PC-9 (cell line): ENCODE measurements at regions not wholly inside any gene's neighbourhood (a gene's known extent, or its start where the extent isn't known, plus 50 kb on each side); places are given as distances from the start of the nearest gene placed in this dataset.

Experiments used
- BruUV-seq: library from RNA; stranded (reverse); fragments of 400-500 nt; replicated peaks from 2 replicates; lab custom pipeline; 2021; lab: Mats Ljungman, UMichigan
- CTCF ChIA-PET: fragments of 300-600 bp; sonication (Branson Sonifier 250); formaldehyde crosslinking; loops from one replicate; lab custom pipeline; 2022; ENCODE audit warnings: antibody characterized with exemption; lab: Charles Lee
- POLR2A ChIA-PET: fragments of 300-600 bp; sonication (Branson Sonifier 250); formaldehyde crosslinking; loops from one replicate; lab custom pipeline; 2022; ENCODE audit warnings: antibody characterized with exemption; ENCODE audit not compliant: unreplicated experiment; lab: Charles Lee
- DNase-seq, 2 experiments: peaks; one replicate each; pipeline versions ENCODE4 v3.0.0 to v3.0.0-alpha.2; 2015 to 2022; ENCODE audit warnings: mixed read lengths in 1 of 2
- H2AFZ ChIP-seq: fragments of 200-600 bp; sonication (generic); 2 replicates; pipeline ENCODE4 v1.8.1; 2017; ENCODE audit warnings: antibody characterized with exemption
- H3F3A ChIP-seq: fragments of 200-600 bp; sonication (generic); 2 replicates; pipeline ENCODE4 v1.8.1; 2017; ENCODE audit warnings: antibody characterized with exemption, mild to moderate bottlenecking, low read depth; ENCODE audit not compliant: insufficient read depth
- H3K27ac ChIP-seq: fragments of 200-600 bp; sonication (generic); 2 replicates; pipeline ENCODE4 v1.6.1; 2016; ENCODE audit warnings: mixed run types
- H3K27me3 ChIP-seq: fragments of 200-600 bp; sonication (generic); 2 replicates; pipeline ENCODE4 v1.6.1; 2016; ENCODE audit warnings: low read depth, mixed run types; ENCODE audit not compliant: insufficient read depth
- H3K36me3 ChIP-seq: fragments of 200-600 bp; sonication (generic); 2 replicates; pipeline ENCODE4 v1.6.1; 2016; ENCODE audit warnings: low read depth, mixed run types
- H3K4me1 ChIP-seq: fragments of 200-600 bp; sonication (generic); replicated peaks from 2 replicates; pipeline ENCODE4 v1.6.1; 2016; ENCODE audit warnings: mixed run types; ENCODE audit not compliant: insufficient read depth
- H3K4me2 ChIP-seq: fragments of 200-600 bp; sonication (generic); 2 replicates; pipeline ENCODE4 v1.6.1; 2017; ENCODE audit warnings: mixed run types
- H3K4me3 ChIP-seq: fragments of 200-600 bp; sonication (generic); 2 replicates; pipeline ENCODE4 v1.6.1; 2016; ENCODE audit warnings: mixed run types
- H3K79me2 ChIP-seq: fragments of 200-600 bp; sonication (generic); 2 replicates; pipeline ENCODE4 v1.6.1; 2017; ENCODE audit warnings: low read depth, mixed run types
- H3K9me2 ChIP-seq: fragments of 200-600 bp; sonication (generic); 2 replicates; pipeline ENCODE4 v1.8.1; 2017; ENCODE audit warnings: mild to moderate bottlenecking; ENCODE audit not compliant: insufficient read depth
- H3K9me3 ChIP-seq: fragments of 200-600 bp; sonication (generic); 2 replicates; pipeline ENCODE4 v1.8.1; 2016; ENCODE audit warnings: low read depth; ENCODE audit not compliant: insufficient read depth
- H4K20me1 ChIP-seq: fragments of 200-600 bp; sonication (generic); 2 replicates; pipeline ENCODE4 v1.8.1; 2017; ENCODE audit not compliant: insufficient read depth
- EZH2 ChIP-seq: fragments of 200-600 bp; sonication (generic); IDR thresholded peaks from 2 replicates; pipeline ENCODE4 v1.8.0; 2017; ENCODE audit warnings: antibody characterized with exemption, low read depth
- intact Hi-C: fragments of 100-400 bp; cut with micrococcal nuclease; formaldehyde crosslinking; loops from one replicate; pipeline ENCODE4 v1.10.0; 2022; ENCODE audit not compliant: unreplicated experiment
- TF ChIP-seq, protein P1 (sequence below): fragments of 200-600 bp; sonication (generic); conservative IDR thresholded peaks from 2 replicates; pipeline ENCODE4 v1.6.1; 2017; ENCODE audit warnings: mixed run types, antibody characterized with exemption, mild to moderate bottlenecking, moderate library complexity

DNA sequence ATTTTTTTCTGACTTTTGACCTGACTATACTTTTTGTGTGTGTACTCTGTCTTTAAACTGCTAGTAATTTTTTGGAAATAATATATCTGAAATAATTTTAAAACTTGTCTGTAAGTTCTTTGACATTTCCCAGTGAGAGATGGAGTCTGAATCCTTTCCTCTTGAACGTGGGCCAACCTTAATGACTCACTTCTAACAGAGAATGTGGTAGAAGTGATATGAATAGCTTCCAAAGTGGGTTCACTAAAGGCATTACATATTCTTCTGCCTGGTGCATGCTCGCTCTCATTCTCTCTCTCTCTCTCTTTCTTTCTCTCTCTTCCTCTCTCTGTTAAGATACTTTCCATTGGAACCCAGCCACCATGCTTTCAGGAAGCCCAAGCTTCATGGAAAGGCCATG lies 108.7 kb upstream of the FERMT1 start:
- POLR2A ChIA-PET, result no interaction called here

DNA sequence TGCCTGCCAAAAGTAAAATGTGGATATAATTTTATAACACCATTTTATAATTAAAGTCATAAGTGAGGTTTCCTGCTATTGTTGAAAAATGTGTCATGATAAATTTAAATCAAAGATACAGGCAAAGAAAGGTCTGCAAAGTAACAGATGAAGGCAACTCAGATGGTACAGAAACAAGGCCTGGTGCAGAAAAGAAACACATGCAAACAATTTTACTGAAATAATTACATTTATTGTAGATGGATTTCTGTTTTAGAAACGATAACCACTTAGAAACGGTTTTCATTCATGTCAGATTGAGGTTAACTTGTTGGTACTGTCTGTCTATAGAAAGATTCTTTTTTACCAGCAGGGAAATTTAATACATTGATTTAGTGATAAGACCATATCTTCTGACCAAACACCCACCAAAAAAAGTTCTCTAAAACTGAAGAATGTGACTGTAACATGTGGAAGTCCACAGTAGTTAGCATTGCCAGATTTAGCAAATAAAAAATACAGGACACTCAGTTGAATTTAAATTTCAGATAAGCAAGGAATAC lies 105.5 kb upstream of the FERMT1 start:
- H2AFZ ChIP-seq, result no peak overlapping the region
- intact Hi-C loops, result no loop called here
- H3K9me3 ChIP-seq, result no peaks in the 10 kb centered on the region
- H4K20me1 ChIP-seq, result no peaks in the 10 kb centered on the region
- TF ChIP-seq EZH2, result no peak
- TF ChIP-seq, protein P1, sequence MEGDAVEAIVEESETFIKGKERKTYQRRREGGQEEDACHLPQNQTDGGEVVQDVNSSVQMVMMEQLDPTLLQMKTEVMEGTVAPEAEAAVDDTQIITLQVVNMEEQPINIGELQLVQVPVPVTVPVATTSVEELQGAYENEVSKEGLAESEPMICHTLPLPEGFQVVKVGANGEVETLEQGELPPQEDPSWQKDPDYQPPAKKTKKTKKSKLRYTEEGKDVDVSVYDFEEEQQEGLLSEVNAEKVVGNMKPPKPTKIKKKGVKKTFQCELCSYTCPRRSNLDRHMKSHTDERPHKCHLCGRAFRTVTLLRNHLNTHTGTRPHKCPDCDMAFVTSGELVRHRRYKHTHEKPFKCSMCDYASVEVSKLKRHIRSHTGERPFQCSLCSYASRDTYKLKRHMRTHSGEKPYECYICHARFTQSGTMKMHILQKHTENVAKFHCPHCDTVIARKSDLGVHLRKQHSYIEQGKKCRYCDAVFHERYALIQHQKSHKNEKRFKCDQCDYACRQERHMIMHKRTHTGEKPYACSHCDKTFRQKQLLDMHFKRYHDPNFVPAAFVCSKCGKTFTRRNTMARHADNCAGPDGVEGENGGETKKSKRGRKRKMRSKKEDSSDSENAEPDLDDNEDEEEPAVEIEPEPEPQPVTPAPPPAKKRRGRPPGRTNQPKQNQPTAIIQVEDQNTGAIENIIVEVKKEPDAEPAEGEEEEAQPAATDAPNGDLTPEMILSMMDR, result no peak
- H3K79me2 ChIP-seq, result no peaks in the 10 kb centered on the region
- H3K27me3 ChIP-seq, result peaks cover 18% of the 10 kb centered on the region
- no peak overlapping the region for H3K27ac ChIP-seq
- H3K4me2 ChIP-seq, result no peak overlapping the region
- H3K36me3 ChIP-seq, result no peaks in the 10 kb centered on the region
- ChIA-PET CTCF (no interaction called here), POLR2A (no interaction called here)
- no peak overlapping the region for H3K4me3 ChIP-seq
- no peaks in the 10 kb centered on the region for H3F3A ChIP-seq
- DNase-seq, result no peak
- no peaks in the 10 kb centered on the region for H3K4me1 ChIP-seq
- H3K9me2 ChIP-seq, result no peaks in the 10 kb centered on the region
- no TSS peak for BruUV-seq

More for the DNA sequence above, 108.7 kb upstream of the FERMT1 start:
- H4K20me1 ChIP-seq, result no peaks in the 10 kb centered on the region
- no peak for TF ChIP-seq EZH2
- TF ChIP-seq, protein P1, result no peak
- DNase-seq, result no peak
- CTCF ChIA-PET, result no interaction called here
- no peak overlapping the region for H3K4me2 ChIP-seq
- peaks cover 15% of the 10 kb centered on the region for H3K27me3 ChIP-seq
- no peaks in the 10 kb centered on the region for H3K9me3 ChIP-seq
- H3K4me3 ChIP-seq, result no peak overlapping the region
- no peak overlapping the region for H3K27ac ChIP-seq
- no TSS peak for BruUV-seq
- no peaks in the 10 kb centered on the region for H3K9me2 ChIP-seq
- no peak overlapping the region for H2AFZ ChIP-seq
- no peaks in the 10 kb centered on the region for H3F3A ChIP-seq
- no peaks in the 10 kb centered on the region for H3K4me1 ChIP-seq
- H3K79me2 ChIP-seq, result no peaks in the 10 kb centered on the region
- H3K36me3 ChIP-seq, result no peaks in the 10 kb centered on the region
- intact Hi-C loops, result no loop called here

DNA sequence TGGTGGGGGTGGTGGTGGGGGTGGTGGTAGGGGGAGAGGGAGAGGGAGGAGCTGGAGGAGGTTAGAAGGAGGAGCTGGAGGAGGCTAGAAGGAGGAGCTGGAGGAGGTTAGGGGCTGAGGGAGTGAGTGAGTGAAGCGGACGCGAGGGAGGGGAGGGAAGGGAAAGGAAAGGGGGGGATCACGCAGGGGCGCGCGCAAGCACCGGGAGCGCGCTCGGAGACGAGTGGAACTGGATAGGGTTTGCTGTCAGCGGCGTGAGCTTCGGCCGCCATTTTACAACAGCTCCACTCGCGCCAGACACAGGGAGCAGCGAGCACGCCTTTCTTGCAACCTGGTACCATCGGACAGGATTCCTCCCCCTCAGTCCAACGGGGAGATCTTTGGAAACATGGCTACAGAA lies 90.5 kb upstream of the FERMT1 start:
- no peaks in the 10 kb centered on the region for H3K36me3 ChIP-seq
- H2AFZ ChIP-seq, result no peak overlapping the region
- TF ChIP-seq, protein P1, result no peak
- no peak for TF ChIP-seq EZH2
- H3K9me3 ChIP-seq, result no peaks in the 10 kb centered on the region
- ChIA-PET POLR2A (no interaction called here), CTCF (no interaction called here)
- H3K27me3 ChIP-seq, result peaks cover 23% of the 10 kb centered on the region; the same call in 1 of the 2 replicates
- H3K4me3 ChIP-seq, result no peak overlapping the region
- H3K9me2 ChIP-seq, result peaks cover 3% of the 10 kb centered on the region; the same call in 1 of the 2 replicates
- H3K79me2 ChIP-seq, result no peaks in the 10 kb centered on the region
- intact Hi-C loops, result no loop called here
- no TSS peak for BruUV-seq
- H3K27ac ChIP-seq, result no peak overlapping the region
- DNase-seq, result no peak
- H3F3A ChIP-seq, result no peaks in the 10 kb centered on the region
- no peaks in the 10 kb centered on the region for H3K4me1 ChIP-seq
- no peaks in the 10 kb centered on the region for H4K20me1 ChIP-seq
- no peak overlapping the region for H3K4me2 ChIP-seq
